HepG2 (cell line): ENCODE measurements at regions not wholly inside any gene's neighbourhood (a gene's known extent, or its start where the extent isn't known, plus 50 kb on each side); places are given as distances from the start of the nearest gene placed in this dataset.

Source experiments
- ATAC-seq: fragments of 200-7000 bp; cut with Tn5 transposase; 3 replicates; pipeline ENCODE4 v1.9.1; 2020; ENCODE audit warnings: mild to moderate bottlenecking, moderate library complexity
- BruUV-seq: library from RNA; stranded (reverse); fragments of 400-500 nt; replicated peaks from 2 replicates; lab custom pipeline; 2021; lab: Mats Ljungman, UMichigan
- CTCF ChIA-PET: fragments of 300-600 bp; formaldehyde crosslinking; extraction: SDS; loops from one replicate; lab custom pipeline; 2021; ENCODE audit warnings: low total read pairs, inconsistent platforms, low intra/inter-chr PET ratio; lab: Yijun Ruan, JAX
- POLR2A ChIA-PET: fragments of 350-600 bp; sonication (Branson Sonifier 250); formaldehyde crosslinking; loops from one replicate; lab custom pipeline; 2020; ENCODE audit warnings: antibody characterized with exemption, inconsistent platforms; lab: Yijun Ruan, JAX
- DNase-seq: peaks from one replicate; pipeline ENCODE4 v3.0.0-alpha.2; 2015; ENCODE audit warnings: low spot score
- FAIRE-seq: peaks from 3 replicates; lab custom pipeline; 2011; peaks lifted over from hg19 to GRCh38; lab: Jason Lieb, UNC
- H2AFZ ChIP-seq: one replicate; pipeline ENCODE4 v1.6.1; 2011; ENCODE audit warnings: low read length, inconsistent platforms
- H3K27ac ChIP-seq: fragments of 300-600 bp; 3 replicates; pipeline ENCODE4 v1.8.0; 2011; ENCODE audit warnings: mixed run types, mild to moderate bottlenecking, mixed read lengths, low read length, inconsistent platforms; ENCODE audit not compliant: insufficient read depth; ENCODE audit errors: extremely low read length
- H3K27me3 ChIP-seq, 2 experiments: fragments of 200-600 bp in 1 of 2; 2 replicates in 1 of 2; 3 replicates in 1 of 2; pipeline versions ENCODE4 v1.6.0 to v1.8.0; 2011; ENCODE audit warnings: low read length in 2 of 2, mild to moderate bottlenecking in 2 of 2, moderate library complexity in 2 of 2, inconsistent platforms in 1 of 2; ENCODE audit not compliant: insufficient read depth in 2 of 2, control insufficient read depth in 1 of 2
- H3K36me3 ChIP-seq, 2 experiments: fragments of 200-600 bp in 1 of 2; replicated peaks in 1 of 2; 2 replicates in 1 of 2; 3 replicates in 1 of 2; pipeline versions ENCODE4 v1.5.1 to v1.8.0; 2011; ENCODE audit warnings: low read length in 2 of 2, inconsistent platforms in 1 of 2; ENCODE audit not compliant: insufficient read depth in 2 of 2, control insufficient read depth in 1 of 2
- H3K4me1 ChIP-seq: 2 replicates; pipeline ENCODE4 v1.5.1; 2012; ENCODE audit warnings: low read length, inconsistent platforms; ENCODE audit not compliant: insufficient read depth
- H3K4me2 ChIP-seq: 2 replicates; pipeline ENCODE4 v1.6.0; 2011; ENCODE audit warnings: low read depth, low read length, inconsistent platforms
- H3K4me3 ChIP-seq, 3 experiments: fragments of 200-600 bp in 1 of 3; sonication (generic), shearing (Covaris generic) in 1 of 3; replicated peaks in 1 of 3; 2 replicates each; pipeline ENCODE4 v1.5.1; 2011 to 2016; ENCODE audit warnings: low read length in 3 of 3, inconsistent platforms in 2 of 3, low read depth in 2 of 3, mild to moderate bottlenecking in 2 of 3, control low read depth in 1 of 3, mixed read lengths in 1 of 3; ENCODE audit not compliant: insufficient read depth in 1 of 3
- H3K79me2 ChIP-seq: one replicate; pipeline ENCODE4 v1.6.1; 2011; ENCODE audit warnings: low read length, inconsistent platforms; ENCODE audit not compliant: insufficient read depth
- H3K9ac ChIP-seq: 2 replicates; pipeline ENCODE4 v1.6.0; 2011; ENCODE audit warnings: mild to moderate bottlenecking, low read depth, low read length, inconsistent platforms; ENCODE audit not compliant: insufficient read depth
- H3K9me3 ChIP-seq: 2 replicates; pipeline ENCODE4 v1.5.1; 2012; ENCODE audit warnings: mild to moderate bottlenecking, low read length
- H4K20me1 ChIP-seq: 2 replicates; pipeline ENCODE4 v1.6.0; 2011; ENCODE audit warnings: inconsistent platforms, mild to moderate bottlenecking, low read length, moderate library complexity; ENCODE audit not compliant: insufficient read depth
- NCOR1 ChIP-seq: fragments of 200-600 bp; sonication (generic); IDR thresholded peaks from 2 replicates; pipeline ENCODE4 v1.7.0; 2017; ENCODE audit warnings: antibody characterized with exemption, low read length, borderline replicate concordance
- NFATC3 ChIP-seq: sonication (generic); formaldehyde crosslinking; IDR thresholded peaks from 2 replicates; pipeline ENCODE4 v1.5.1; 2020; ENCODE audit warnings: mild to moderate bottlenecking, missing genetic modification reagents
- PHF8 ChIP-seq: sonication (generic); formaldehyde crosslinking; IDR thresholded peaks from 2 replicates; pipeline ENCODE4 v1.5.0; 2020; ENCODE audit warnings: missing genetic modification reagents
- WGBS: methylation state at CpG from one replicate; pipeline ENCODE4 v1.1.6; 2017; ENCODE audit warnings: low lambda C conversion rate; 5-methylcytosine and 5-hydroxymethylcytosine counted together
- in situ Hi-C: cut with HindIII; loops from 2 replicates; pipeline ENCODE4 v1.10.0; 2017; ENCODE audit warnings: low pct_unique_long_range_greater_than_20kb; ENCODE audit not compliant: extremely low pct_ligation_motif_present
- intact Hi-C: fragments of 100-400 bp; cut with micrococcal nuclease; formaldehyde crosslinking; loops from one replicate; pipeline ENCODE4 v1.10.0; 2022; ENCODE audit not compliant: unreplicated experiment

- Histone ChIP-seq H3K4me1 (no peaks in the 10 kb centered on the region), H3K9ac (no peak overlapping the region), H3K9me3 (no peaks in the 10 kb centered on the region), H3K36me3 (no peaks in the 10 kb centered on the region), H3K27me3 (no peaks in the 10 kb centered on the region; a peak in 1 of 5 replicates), H3K4me2 (no peak overlapping the region), H3K27ac (no peak overlapping the region), H2AFZ (no peak overlapping the region), H3K79me2 (no peaks in the 10 kb centered on the region), H4K20me1 (no peaks in the 10 kb centered on the region), H3K4me3 (no peak overlapping the region)
- CTCF ChIA-PET = no interaction called here
- intact Hi-C loops (loop anchor here (10.0 kb wide), 1 partner anchor 118 kb away; no protein-coding TSS in a partner anchor), in situ Hi-C loops (no loop called here)
- POLR2A ChIA-PET = no interaction called here
- BruUV-seq = no TSS peak
- ATAC-seq = no peak
- TF ChIP-seq NCOR1 = no peak
- no peak for TF ChIP-seq PHF8
- no peak for DNase-seq
- WGBS = 64% methylated on average over 5 of the region's 5 CpGs
- FAIRE-seq = no peak
These were observed 128.5 kb upstream of the STC2 start for GRCh38 chr5:173456751-173457171.

DNA sequence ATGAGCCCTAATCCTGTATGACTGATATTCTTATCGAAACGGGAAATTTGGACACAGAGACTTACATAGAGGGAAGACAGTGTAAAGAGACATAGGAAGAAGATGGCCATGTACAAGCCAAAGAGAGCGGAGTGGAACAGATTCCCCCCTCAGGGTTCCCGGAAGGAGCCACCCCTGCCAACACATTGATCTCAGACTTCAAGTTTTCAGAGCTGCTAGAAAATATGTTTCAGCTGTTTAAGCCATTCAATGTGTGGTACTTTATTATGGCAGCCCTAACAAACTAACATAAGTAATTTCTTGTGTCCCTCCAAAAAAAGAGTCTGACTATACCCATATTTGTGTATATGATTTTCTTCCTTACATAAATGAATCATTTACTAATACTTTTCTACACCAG is 128.0 kb upstream of the STC2 start:
- Histone ChIP-seq H3K27me3 (no peaks in the 10 kb centered on the region; a peak in 1 of 5 replicates), H3K27ac (no peak overlapping the region), H2AFZ (no peak overlapping the region), H3K9me3 (no peaks in the 10 kb centered on the region), H3K4me1 (no peaks in the 10 kb centered on the region), H3K9ac (no peak overlapping the region), H3K79me2 (no peaks in the 10 kb centered on the region), H3K4me2 (no peak overlapping the region), H3K36me3 (no peaks in the 10 kb centered on the region), H3K4me3 (no peak overlapping the region), H4K20me1 (no peaks in the 10 kb centered on the region)
- no TSS peak for BruUV-seq
- WGBS = 34% methylated on average over 4 of the region's 4 CpGs
- intact Hi-C loops (loop anchor here (10.0 kb wide), 1 partner anchor 119 kb away; no protein-coding TSS in a partner anchor), in situ Hi-C loops (no loop called here)
- POLR2A ChIA-PET = no interaction called here
- DNase-seq = no peak
- FAIRE-seq = no peak
- no peak for TF ChIP-seq NFATC3 (CRISPR knock-in tag)
- ATAC-seq = no peak
- CTCF ChIA-PET = no interaction called here
